ENCODE measurements at regions not wholly inside any gene's neighbourhood (a gene's known extent, or its start where the extent isn't known, plus 50 kb on each side); places are given as distances from the start of the nearest gene placed in this dataset.

- TF ChIP-seq, protein P1, sequence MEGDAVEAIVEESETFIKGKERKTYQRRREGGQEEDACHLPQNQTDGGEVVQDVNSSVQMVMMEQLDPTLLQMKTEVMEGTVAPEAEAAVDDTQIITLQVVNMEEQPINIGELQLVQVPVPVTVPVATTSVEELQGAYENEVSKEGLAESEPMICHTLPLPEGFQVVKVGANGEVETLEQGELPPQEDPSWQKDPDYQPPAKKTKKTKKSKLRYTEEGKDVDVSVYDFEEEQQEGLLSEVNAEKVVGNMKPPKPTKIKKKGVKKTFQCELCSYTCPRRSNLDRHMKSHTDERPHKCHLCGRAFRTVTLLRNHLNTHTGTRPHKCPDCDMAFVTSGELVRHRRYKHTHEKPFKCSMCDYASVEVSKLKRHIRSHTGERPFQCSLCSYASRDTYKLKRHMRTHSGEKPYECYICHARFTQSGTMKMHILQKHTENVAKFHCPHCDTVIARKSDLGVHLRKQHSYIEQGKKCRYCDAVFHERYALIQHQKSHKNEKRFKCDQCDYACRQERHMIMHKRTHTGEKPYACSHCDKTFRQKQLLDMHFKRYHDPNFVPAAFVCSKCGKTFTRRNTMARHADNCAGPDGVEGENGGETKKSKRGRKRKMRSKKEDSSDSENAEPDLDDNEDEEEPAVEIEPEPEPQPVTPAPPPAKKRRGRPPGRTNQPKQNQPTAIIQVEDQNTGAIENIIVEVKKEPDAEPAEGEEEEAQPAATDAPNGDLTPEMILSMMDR (IDR thresholded peaks at IDR 0.05), result no peak
- no peak for TF ChIP-seq POLR2AphosphoS5 (IDR thresholded peaks at IDR 0.05; ENCODE audit: insufficient read depth in 1 of 2, low read depth in 1 of 2)
- no peak for TF ChIP-seq POLR2A (IDR thresholded peaks at IDR 0.05)
These were observed 181.4 kb downstream of the BCAS1 start for GRCh38 chr20:53888951-53889350.

Data from vagina (tissue), 2 donors.